Activated CD4-positive, alpha-beta memory T cell treated with anti-CD3 and anti-CD28 coated beads, Interleukin-2, amount 10 ng/mL, durations not matched to agents 7 days and 5 days (primary cell): ENCODE measurements at regions not wholly inside any gene's neighbourhood (a gene's known extent, or its start where the extent isn't known, plus 50 kb on each side); places are given as distances from the start of the nearest gene placed in this dataset.

Source experiments
- CTCF ChIA-PET: fragments of 350-600 bp; sonication (Branson Sonifier 250); formaldehyde crosslinking; loops from one replicate; lab custom pipeline; 2021; ENCODE audit warnings: antibody characterized with exemption, inconsistent platforms; lab: Charles Lee
- POLR2A ChIA-PET: fragments of 350-600 bp; sonication (Branson Sonifier 250); formaldehyde crosslinking; loops from one replicate; lab custom pipeline; 2021; ENCODE audit warnings: antibody characterized with exemption; lab: Charles Lee
- DNase-seq: peaks from one replicate; pipeline ENCODE4 v3.0.0-alpha.2; 2020
- H3K27ac Mint-ChIP-seq: one replicate; pipeline ENCODE4 v1.8.0; 2021; ENCODE audit warnings: mild to moderate bottlenecking, mixed read lengths
- H3K27me3 Mint-ChIP-seq: one replicate; pipeline ENCODE4 v1.8.0; 2021; ENCODE audit warnings: mixed read lengths
- H3K36me3 Mint-ChIP-seq: one replicate; pipeline ENCODE4 v1.8.0; 2021; ENCODE audit warnings: low read depth, mixed read lengths
- H3K4me1 Mint-ChIP-seq: one replicate; pipeline ENCODE4 v1.8.0; 2021; ENCODE audit warnings: mixed read lengths
- H3K4me3 Mint-ChIP-seq: one replicate; pipeline ENCODE4 v1.8.0; 2021; ENCODE audit warnings: mild to moderate bottlenecking, mixed read lengths
- H3K9me3 Mint-ChIP-seq: one replicate; pipeline ENCODE4 v1.8.0; 2021; ENCODE audit warnings: mixed read lengths

GRCh38 chr1:222084048-222084447 lies 342.2 kb upstream of the DUSP10 start:
- no peak for DNase-seq
- H3K36me3 Mint-ChIP-seq: no peaks in the 10 kb centered on the region
- CTCF ChIA-PET: no interaction called here
- no peak overlapping the region for H3K27ac Mint-ChIP-seq
- no peaks in the 10 kb centered on the region for H3K9me3 Mint-ChIP-seq
- H3K4me1 Mint-ChIP-seq: no peaks in the 10 kb centered on the region
- POLR2A ChIA-PET: no interaction called here
- H3K27me3 Mint-ChIP-seq: peaks cover 1% of the 10 kb centered on the region
- H3K4me3 Mint-ChIP-seq: no peak overlapping the region

DNA sequence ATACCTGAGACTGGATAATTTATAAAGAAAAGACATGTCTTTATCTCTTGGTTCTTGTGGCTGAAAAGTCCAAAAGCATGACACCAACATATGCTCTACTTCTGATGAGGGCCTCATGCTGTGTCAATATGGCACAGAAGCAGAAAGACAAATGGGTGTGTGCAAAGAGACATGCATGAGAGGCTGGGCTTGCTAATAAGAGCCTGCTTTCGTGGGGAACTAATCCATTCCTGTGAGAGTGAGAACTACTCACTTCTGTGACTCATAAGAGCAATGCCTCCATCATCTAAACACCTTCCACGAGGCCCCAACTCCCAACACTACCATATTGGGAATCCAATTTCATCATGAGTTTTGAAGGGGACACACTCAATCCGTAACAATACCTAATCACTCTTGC lies 340.0 kb upstream of the DUSP10 start:
- Mint-ChIP-seq H3K27ac (no peak overlapping the region), H3K4me1 (no peaks in the 10 kb centered on the region), H3K9me3 (no peaks in the 10 kb centered on the region), H3K36me3 (no peaks in the 10 kb centered on the region), H3K4me3 (no peak overlapping the region), H3K27me3 (no peaks in the 10 kb centered on the region)
- CTCF ChIA-PET: no interaction called here
- POLR2A ChIA-PET: no interaction called here
- DNase-seq: no peak

GRCh38 chr1:222079566-222079965 lies 337.7 kb upstream of the DUSP10 start:
- CTCF ChIA-PET: no interaction called here

GRCh38 chr1:222077206-222077605 lies 335.3 kb upstream of the DUSP10 start:
- Mint-ChIP-seq H3K27me3 (no peaks in the 10 kb centered on the region), H3K4me3 (no peak overlapping the region), H3K4me1 (no peaks in the 10 kb centered on the region), H3K9me3 (no peaks in the 10 kb centered on the region), H3K27ac (no peak overlapping the region), H3K36me3 (no peaks in the 10 kb centered on the region)
- ChIA-PET CTCF (no interaction called here), POLR2A (no interaction called here)
- DNase-seq: no peak

More at GRCh38 chr1:222079566-222079965, 337.7 kb upstream of the DUSP10 start:
- POLR2A ChIA-PET: no interaction called here
- Mint-ChIP-seq H3K4me1 (no peaks in the 10 kb centered on the region), H3K4me3 (no peak overlapping the region), H3K9me3 (no peaks in the 10 kb centered on the region), H3K27me3 (no peaks in the 10 kb centered on the region), H3K36me3 (no peaks in the 10 kb centered on the region), H3K27ac (no peak overlapping the region)
- no peak for DNase-seq

DNA sequence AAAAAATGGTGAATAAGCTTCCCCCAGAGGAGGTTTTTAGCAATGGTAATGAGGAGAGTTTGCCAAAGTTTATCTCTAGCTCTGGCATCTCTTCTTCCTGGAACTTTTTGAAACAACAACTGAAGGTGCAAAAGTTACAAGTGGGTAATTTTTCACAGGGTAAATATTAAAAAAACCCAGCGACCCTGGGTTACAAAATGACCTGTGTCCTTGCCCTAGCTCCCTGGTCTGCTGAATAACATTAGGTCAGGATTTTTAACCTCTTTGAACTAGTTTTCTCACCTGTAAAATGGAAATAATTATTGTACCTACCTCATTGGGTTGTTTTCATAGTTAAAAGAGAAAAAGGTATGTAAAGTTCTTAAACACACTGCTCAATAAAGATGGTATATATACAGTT lies 332.4 kb upstream of the DUSP10 start:
- POLR2A ChIA-PET: no interaction called here
- Mint-ChIP-seq H3K9me3 (no peaks in the 10 kb centered on the region), H3K36me3 (no peaks in the 10 kb centered on the region), H3K4me3 (no peak overlapping the region), H3K27ac (no peak overlapping the region), H3K4me1 (no peaks in the 10 kb centered on the region), H3K27me3 (no peaks in the 10 kb centered on the region)
- CTCF ChIA-PET: no interaction called here
- no peak for DNase-seq

- CTCF ChIA-PET: no interaction called here
- Mint-ChIP-seq H3K4me3 (no peak overlapping the region), H3K27me3 (no peaks in the 10 kb centered on the region), H3K4me1 (no peaks in the 10 kb centered on the region), H3K27ac (no peak overlapping the region), H3K36me3 (no peaks in the 10 kb centered on the region), H3K9me3 (no peaks in the 10 kb centered on the region)
- no peak for DNase-seq
- POLR2A ChIA-PET: no interaction called here
These were observed 331.6 kb upstream of the DUSP10 start for GRCh38 chr1:222073307-222073995.

GRCh38 chr1:222071387-222071786 lies 329.5 kb upstream of the DUSP10 start:
- Mint-ChIP-seq H3K4me3 (no peak overlapping the region), H3K36me3 (no peaks in the 10 kb centered on the region), H3K27me3 (no peaks in the 10 kb centered on the region), H3K9me3 (peaks cover under 1% of the 10 kb centered on the region), H3K27ac (no peak overlapping the region), H3K4me1 (no peaks in the 10 kb centered on the region)
- POLR2A ChIA-PET: no interaction called here
- CTCF ChIA-PET: no interaction called here
- no peak for DNase-seq

- Mint-ChIP-seq H3K27me3 (no peaks in the 10 kb centered on the region), H3K36me3 (no peaks in the 10 kb centered on the region), H3K9me3 (peaks cover 12% of the 10 kb centered on the region), H3K4me3 (no peak overlapping the region), H3K4me1 (no peaks in the 10 kb centered on the region), H3K27ac (no peak overlapping the region)
- POLR2A ChIA-PET: no interaction called here
- CTCF ChIA-PET: no interaction called here
- no peak for DNase-seq
These were observed 327.0 kb upstream of the DUSP10 start for GRCh38 chr1:222068937-222069336.

GRCh38 chr1:222068101-222068500 lies 326.2 kb upstream of the DUSP10 start:
- Mint-ChIP-seq H3K4me1 (no peaks in the 10 kb centered on the region), H3K36me3 (no peaks in the 10 kb centered on the region), H3K27me3 (no peaks in the 10 kb centered on the region), H3K9me3 (peaks cover 13% of the 10 kb centered on the region), H3K4me3 (no peak overlapping the region), H3K27ac (no peak overlapping the region)
- ChIA-PET POLR2A (no interaction called here), CTCF (no interaction called here)
- DNase-seq: no peak

DNA sequence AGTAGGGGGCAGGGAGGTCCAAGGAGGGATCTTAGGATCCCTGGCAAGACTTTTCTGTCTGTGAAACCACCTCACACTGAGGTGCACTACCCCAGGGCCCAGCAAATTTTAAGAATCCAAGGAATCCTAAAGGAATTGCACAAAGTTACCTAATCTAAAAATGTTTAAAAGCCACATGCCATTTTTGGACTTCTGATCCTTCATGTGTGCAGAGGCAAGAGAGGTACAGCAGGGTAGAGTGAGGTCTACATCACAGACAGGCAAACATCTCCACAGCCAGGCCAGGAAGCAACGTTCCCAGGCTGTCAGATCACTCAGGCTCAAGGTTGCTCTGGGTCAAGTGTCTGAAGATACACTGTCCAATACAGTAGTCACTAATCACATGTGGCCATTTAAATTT lies 324.6 kb upstream of the DUSP10 start:
- CTCF ChIA-PET: interaction anchor here (0.6 kb wide), 1 partner anchor 103 kb away, joined by 3 read pairs; no protein-coding TSS in a partner anchor
- H3K4me3 Mint-ChIP-seq: no peak overlapping the region
- no peaks in the 10 kb centered on the region for H3K36me3 Mint-ChIP-seq
- no peak overlapping the region for H3K27ac Mint-ChIP-seq
- DNase-seq: no peak
- peaks cover 13% of the 10 kb centered on the region for H3K9me3 Mint-ChIP-seq
- POLR2A ChIA-PET: no interaction called here
- no peaks in the 10 kb centered on the region for H3K27me3 Mint-ChIP-seq
- H3K4me1 Mint-ChIP-seq: no peaks in the 10 kb centered on the region

- ChIA-PET POLR2A (no interaction called here), CTCF (no interaction called here)
- Mint-ChIP-seq H3K9me3 (peaks cover 13% of the 10 kb centered on the region), H3K4me1 (no peaks in the 10 kb centered on the region), H3K4me3 (no peak overlapping the region), H3K36me3 (no peaks in the 10 kb centered on the region), H3K27ac (no peak overlapping the region), H3K27me3 (no peaks in the 10 kb centered on the region)
- DNase-seq: no peak
These were observed 323.3 kb upstream of the DUSP10 start for GRCh38 chr1:222065234-222065633.

GRCh38 chr1:222064388-222065211 lies 322.7 kb upstream of the DUSP10 start:
- Mint-ChIP-seq H3K4me3 (no peak overlapping the region), H3K4me1 (no peaks in the 10 kb centered on the region), H3K27ac (no peak overlapping the region), H3K36me3 (no peaks in the 10 kb centered on the region), H3K9me3 (peaks cover 13% of the 10 kb centered on the region), H3K27me3 (no peaks in the 10 kb centered on the region)
- ChIA-PET CTCF (no interaction called here), POLR2A (no interaction called here)
- no peak for DNase-seq

DNA sequence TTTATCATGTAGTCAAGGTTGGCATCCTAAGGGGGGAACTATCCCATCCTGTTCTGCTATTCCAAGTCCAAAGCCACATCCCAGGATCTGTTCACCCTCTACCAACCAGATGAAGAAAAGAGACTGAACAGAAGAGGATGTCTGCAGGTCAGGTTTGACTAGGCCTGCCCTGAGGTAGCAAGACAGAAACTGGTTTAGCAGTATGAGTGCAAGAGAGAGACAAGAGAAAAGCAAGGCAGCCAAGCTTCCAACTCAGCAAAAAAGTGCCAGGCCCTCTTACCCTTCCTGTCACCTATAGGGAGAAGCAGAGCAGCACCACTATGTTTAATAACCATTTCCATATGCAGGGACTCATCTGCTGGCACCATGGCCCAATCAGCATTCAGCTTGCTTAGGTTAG lies 320.8 kb upstream of the DUSP10 start:
- no peak overlapping the region for H3K27ac Mint-ChIP-seq
- DNase-seq: no peak
- H3K4me1 Mint-ChIP-seq: no peaks in the 10 kb centered on the region
- no peaks in the 10 kb centered on the region for H3K36me3 Mint-ChIP-seq
- no peaks in the 10 kb centered on the region for H3K27me3 Mint-ChIP-seq
- H3K4me3 Mint-ChIP-seq: no peak overlapping the region
- CTCF ChIA-PET: no interaction called here
- H3K9me3 Mint-ChIP-seq: peaks cover 13% of the 10 kb centered on the region
- POLR2A ChIA-PET: no interaction called here
